ENCODE measurements at regions not wholly inside any gene's neighbourhood (a gene's known extent, or its start where the extent isn't known, plus 50 kb on each side); places are given as distances from the start of the nearest gene placed in this dataset.

DNA sequence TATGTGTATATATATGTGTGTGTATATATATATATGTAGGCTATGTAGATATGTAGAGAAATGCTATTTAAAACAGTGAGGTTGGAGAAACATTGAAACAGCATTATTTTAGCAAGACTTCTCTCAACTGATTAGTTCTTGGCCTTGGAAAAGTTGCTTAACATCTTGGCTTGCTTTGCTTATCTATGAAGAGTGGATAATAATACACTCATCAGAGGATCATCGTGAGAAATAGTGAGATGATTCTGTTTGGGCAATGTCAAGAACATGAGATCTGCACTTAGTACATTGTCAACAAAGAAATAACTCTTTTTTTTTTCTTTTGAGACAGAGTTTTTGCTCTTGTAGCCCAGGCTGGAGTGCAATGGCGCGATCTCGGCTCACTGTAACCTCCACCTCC lies 128.3 kb downstream of the KLF5 start:
- TF ChIP-seq POLR2AphosphoS5 (IDR thresholded peaks at IDR 0.05) (no peak), EP300 (IDR thresholded peaks at IDR 0.05) (no peak), CTCF (IDR thresholded peaks at IDR 0.05) (no peak)

Data from esophagus muscularis mucosa (tissue), 4 donors.